ENCODE measurements at regions not wholly inside any gene's neighbourhood (a gene's known extent, or its start where the extent isn't known, plus 50 kb on each side); places are given as distances from the start of the nearest gene placed in this dataset.

DNA sequence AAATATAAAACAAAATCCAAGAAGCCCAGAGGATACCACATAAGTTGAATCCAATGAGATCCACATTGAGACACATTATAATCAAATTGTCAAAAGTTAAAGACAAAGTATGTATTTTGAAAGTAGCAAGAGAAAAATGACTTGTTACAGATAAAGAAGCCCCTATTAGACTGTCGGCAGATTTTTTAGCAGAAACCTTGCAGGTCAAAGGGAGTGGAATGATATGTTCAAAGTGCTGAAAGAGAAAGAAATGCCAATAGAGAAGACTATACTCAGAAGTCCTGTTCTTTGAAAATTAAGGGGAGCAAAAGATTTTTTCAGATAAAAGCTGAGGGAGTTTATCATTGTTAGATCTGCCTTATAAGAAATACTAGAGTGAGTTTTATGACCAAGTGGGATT lies 148.9 kb upstream of the EPHA5 start:
- no peak for TF ChIP-seq EZH2phosphoT487 (IDR thresholded peaks at IDR 0.05; ENCODE audit: borderline replicate concordance, low read depth, low read length)
- TF ChIP-seq, protein P1, sequence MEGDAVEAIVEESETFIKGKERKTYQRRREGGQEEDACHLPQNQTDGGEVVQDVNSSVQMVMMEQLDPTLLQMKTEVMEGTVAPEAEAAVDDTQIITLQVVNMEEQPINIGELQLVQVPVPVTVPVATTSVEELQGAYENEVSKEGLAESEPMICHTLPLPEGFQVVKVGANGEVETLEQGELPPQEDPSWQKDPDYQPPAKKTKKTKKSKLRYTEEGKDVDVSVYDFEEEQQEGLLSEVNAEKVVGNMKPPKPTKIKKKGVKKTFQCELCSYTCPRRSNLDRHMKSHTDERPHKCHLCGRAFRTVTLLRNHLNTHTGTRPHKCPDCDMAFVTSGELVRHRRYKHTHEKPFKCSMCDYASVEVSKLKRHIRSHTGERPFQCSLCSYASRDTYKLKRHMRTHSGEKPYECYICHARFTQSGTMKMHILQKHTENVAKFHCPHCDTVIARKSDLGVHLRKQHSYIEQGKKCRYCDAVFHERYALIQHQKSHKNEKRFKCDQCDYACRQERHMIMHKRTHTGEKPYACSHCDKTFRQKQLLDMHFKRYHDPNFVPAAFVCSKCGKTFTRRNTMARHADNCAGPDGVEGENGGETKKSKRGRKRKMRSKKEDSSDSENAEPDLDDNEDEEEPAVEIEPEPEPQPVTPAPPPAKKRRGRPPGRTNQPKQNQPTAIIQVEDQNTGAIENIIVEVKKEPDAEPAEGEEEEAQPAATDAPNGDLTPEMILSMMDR (conservative IDR thresholded peaks at IDR 0.05; ENCODE audit: low read length): no peak
- Histone ChIP-seq H3K4me2 (ENCODE audit: low read length) (no peak overlapping the region), H3K36me3 (ENCODE audit: insufficient read depth, low read length) (no peaks in the 10 kb centered on the region), H3K4me3 (ENCODE audit: low read depth, low read length, poor library complexity, severe bottlenecking) (no peak overlapping the region), H3K9me3 (ENCODE audit: low read length) (no peaks in the 10 kb centered on the region), H3K9me2 (ENCODE audit: insufficient read depth, low read length) (no peaks in the 10 kb centered on the region), H3K27ac (ENCODE audit: low read depth, low read length, poor library complexity, severe bottlenecking) (no peak overlapping the region), H4K20me1 (ENCODE audit: insufficient read depth, low read length) (no peaks in the 10 kb centered on the region), H2AFZ (ENCODE audit: low read length) (no peak overlapping the region), H3K79me2 (ENCODE audit: insufficient read depth, low read depth, low read length) (no peaks in the 10 kb centered on the region), H3K4me1 (ENCODE audit: insufficient read depth, low read length, poor library complexity, severe bottlenecking) (no peaks in the 10 kb centered on the region)
- intact Hi-C loops (cut with micrococcal nuclease; ENCODE audit: unreplicated experiment): no loop called here
- no peak for DNase-seq (ENCODE audit: low spot score)
- ChIA-PET CTCF (ENCODE audit: unreplicated experiment) (no interaction called here), POLR2A (no interaction called here)
- BruUV-seq (replicated peaks): no TSS peak

GRCh38 chr4:65805936-65806335 lies 135.6 kb upstream of the EPHA5 start:
- H3K27ac ChIP-seq (ENCODE audit: low read depth, low read length, poor library complexity, severe bottlenecking): no peak overlapping the region
- H3K4me1 ChIP-seq (ENCODE audit: insufficient read depth, low read length, poor library complexity, severe bottlenecking): no peaks in the 10 kb centered on the region
- H3K4me3 ChIP-seq (ENCODE audit: low read depth, low read length, poor library complexity, severe bottlenecking): no peak overlapping the region
- no peaks in the 10 kb centered on the region for H3K9me2 ChIP-seq (ENCODE audit: insufficient read depth, low read length)
- H3K79me2 ChIP-seq (ENCODE audit: insufficient read depth, low read depth, low read length): no peaks in the 10 kb centered on the region
- no peaks in the 10 kb centered on the region for H4K20me1 ChIP-seq (ENCODE audit: insufficient read depth, low read length)
- H3K4me2 ChIP-seq (ENCODE audit: low read length): no peak overlapping the region
- intact Hi-C loops (cut with micrococcal nuclease; ENCODE audit: unreplicated experiment): no loop called here
- H3K9me3 ChIP-seq (ENCODE audit: low read length): no peaks in the 10 kb centered on the region
- no peaks in the 10 kb centered on the region for H3K36me3 ChIP-seq (ENCODE audit: insufficient read depth, low read length)
- no peak for DNase-seq (ENCODE audit: low spot score)
- CTCF ChIA-PET (ENCODE audit: unreplicated experiment): no interaction called here
- POLR2A ChIA-PET: no interaction called here
- TF ChIP-seq EZH2phosphoT487 (IDR thresholded peaks at IDR 0.05; ENCODE audit: borderline replicate concordance, low read depth, low read length): no peak
- TF ChIP-seq, protein P1 (conservative IDR thresholded peaks at IDR 0.05; ENCODE audit: low read length): no peak
- H2AFZ ChIP-seq (ENCODE audit: low read length): no peak overlapping the region
- BruUV-seq (replicated peaks): no TSS peak

DNA sequence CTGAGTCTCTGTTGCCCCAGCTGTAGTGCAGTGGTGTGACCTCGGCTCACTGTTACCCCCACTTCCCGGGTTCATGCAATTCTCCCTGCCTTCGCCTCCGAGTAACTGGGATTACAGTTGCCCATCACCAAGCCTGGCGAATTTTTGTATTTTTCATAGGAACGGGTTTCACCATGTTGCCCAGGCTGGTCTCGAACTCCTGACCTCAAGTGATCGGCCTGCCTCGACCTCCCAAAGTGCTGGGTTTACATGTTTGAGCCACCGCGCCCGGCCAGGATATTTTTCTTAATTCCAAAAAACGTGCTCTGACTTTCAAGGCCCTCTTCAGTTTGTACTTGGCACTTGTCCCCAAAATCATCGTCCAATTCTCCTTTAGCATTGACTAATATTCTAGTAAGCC lies 129.2 kb upstream of the EPHA5 start:
- POLR2A ChIA-PET: no interaction called here

More for the DNA sequence above, 129.2 kb upstream of the EPHA5 start:
- Histone ChIP-seq H3K4me3 (ENCODE audit: low read depth, low read length, poor library complexity, severe bottlenecking) (no peak overlapping the region), H3K9me3 (ENCODE audit: low read length) (no peaks in the 10 kb centered on the region), H4K20me1 (ENCODE audit: insufficient read depth, low read length) (no peaks in the 10 kb centered on the region), H2AFZ (ENCODE audit: low read length) (no peak overlapping the region), H3K4me1 (ENCODE audit: insufficient read depth, low read length, poor library complexity, severe bottlenecking) (no peaks in the 10 kb centered on the region), H3K36me3 (ENCODE audit: insufficient read depth, low read length) (no peaks in the 10 kb centered on the region), H3K9me2 (ENCODE audit: insufficient read depth, low read length) (no peaks in the 10 kb centered on the region), H3K4me2 (ENCODE audit: low read length) (no peak overlapping the region), H3K27ac (ENCODE audit: low read depth, low read length, poor library complexity, severe bottlenecking) (no peak overlapping the region), H3K79me2 (ENCODE audit: insufficient read depth, low read depth, low read length) (no peaks in the 10 kb centered on the region)
- CTCF ChIA-PET (ENCODE audit: unreplicated experiment): no interaction called here
- BruUV-seq (replicated peaks): no TSS peak
- intact Hi-C loops (cut with micrococcal nuclease; ENCODE audit: unreplicated experiment): no loop called here
- DNase-seq (ENCODE audit: low spot score): no peak
- TF ChIP-seq, protein P1 (conservative IDR thresholded peaks at IDR 0.05; ENCODE audit: low read length): no peak
- TF ChIP-seq EZH2phosphoT487 (IDR thresholded peaks at IDR 0.05; ENCODE audit: borderline replicate concordance, low read depth, low read length): no peak

Measured in OCI-LY7 (cell line).